NB4 (cell line): ENCODE measurements at regions not wholly inside any gene's neighbourhood (a gene's known extent, or its start where the extent isn't known, plus 50 kb on each side); places are given as distances from the start of the nearest gene placed in this dataset.

Source experiments
- MYC ChIP-seq: IDR thresholded peaks from 2 replicates; pipeline ENCODE4 v1.6.1; 2011; ENCODE audit warnings: low read depth, low read length
- POLR2A ChIP-seq: IDR thresholded peaks from 2 replicates; pipeline ENCODE4 v1.6.1; 2011; ENCODE audit warnings: mild to moderate bottlenecking; ENCODE audit not compliant: insufficient read length; ENCODE audit errors: extremely low read depth
- TF ChIP-seq, protein P1 (sequence below): IDR thresholded peaks from one replicate; pipeline ENCODE4 v1.5.1; 2012; ENCODE audit warnings: low read depth, low read length

DNA sequence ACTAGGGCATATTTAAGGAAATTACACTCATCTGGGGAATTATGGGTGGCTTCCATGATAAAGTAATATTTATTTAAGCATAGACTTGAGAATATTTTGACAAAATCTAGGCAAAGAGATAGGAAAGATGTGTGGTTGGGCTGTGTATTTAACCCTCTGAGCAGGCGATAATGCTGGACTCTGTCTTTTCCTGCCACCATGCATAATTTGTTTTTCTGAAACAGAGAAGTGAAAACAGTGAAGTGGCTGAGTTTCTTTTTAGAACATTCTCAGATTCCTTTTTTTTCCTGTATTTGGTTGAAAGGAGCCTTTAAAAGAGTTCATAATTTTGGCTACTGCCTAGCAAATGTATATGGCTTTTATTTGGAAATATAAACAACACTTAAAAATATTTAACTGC is 104.8 kb upstream of the CDH19 start:
- TF ChIP-seq, protein P1, sequence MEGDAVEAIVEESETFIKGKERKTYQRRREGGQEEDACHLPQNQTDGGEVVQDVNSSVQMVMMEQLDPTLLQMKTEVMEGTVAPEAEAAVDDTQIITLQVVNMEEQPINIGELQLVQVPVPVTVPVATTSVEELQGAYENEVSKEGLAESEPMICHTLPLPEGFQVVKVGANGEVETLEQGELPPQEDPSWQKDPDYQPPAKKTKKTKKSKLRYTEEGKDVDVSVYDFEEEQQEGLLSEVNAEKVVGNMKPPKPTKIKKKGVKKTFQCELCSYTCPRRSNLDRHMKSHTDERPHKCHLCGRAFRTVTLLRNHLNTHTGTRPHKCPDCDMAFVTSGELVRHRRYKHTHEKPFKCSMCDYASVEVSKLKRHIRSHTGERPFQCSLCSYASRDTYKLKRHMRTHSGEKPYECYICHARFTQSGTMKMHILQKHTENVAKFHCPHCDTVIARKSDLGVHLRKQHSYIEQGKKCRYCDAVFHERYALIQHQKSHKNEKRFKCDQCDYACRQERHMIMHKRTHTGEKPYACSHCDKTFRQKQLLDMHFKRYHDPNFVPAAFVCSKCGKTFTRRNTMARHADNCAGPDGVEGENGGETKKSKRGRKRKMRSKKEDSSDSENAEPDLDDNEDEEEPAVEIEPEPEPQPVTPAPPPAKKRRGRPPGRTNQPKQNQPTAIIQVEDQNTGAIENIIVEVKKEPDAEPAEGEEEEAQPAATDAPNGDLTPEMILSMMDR: no peak
- TF ChIP-seq POLR2A (no peak), MYC (no peak)
